HG03045 (cell line): ENCODE measurements at regions not wholly inside any gene's neighbourhood (a gene's known extent, or its start where the extent isn't known, plus 50 kb on each side); places are given as distances from the start of the nearest gene placed in this dataset.

ENCODE experiments used
- ATAC-seq: cut with Tn5 transposase; IDR thresholded peaks from one replicate; pipeline ENCODE4 v1.9.1; 2021; ENCODE audit warnings: mild to moderate bottlenecking, moderate library complexity; ENCODE audit not compliant: unreplicated experiment

DNA sequence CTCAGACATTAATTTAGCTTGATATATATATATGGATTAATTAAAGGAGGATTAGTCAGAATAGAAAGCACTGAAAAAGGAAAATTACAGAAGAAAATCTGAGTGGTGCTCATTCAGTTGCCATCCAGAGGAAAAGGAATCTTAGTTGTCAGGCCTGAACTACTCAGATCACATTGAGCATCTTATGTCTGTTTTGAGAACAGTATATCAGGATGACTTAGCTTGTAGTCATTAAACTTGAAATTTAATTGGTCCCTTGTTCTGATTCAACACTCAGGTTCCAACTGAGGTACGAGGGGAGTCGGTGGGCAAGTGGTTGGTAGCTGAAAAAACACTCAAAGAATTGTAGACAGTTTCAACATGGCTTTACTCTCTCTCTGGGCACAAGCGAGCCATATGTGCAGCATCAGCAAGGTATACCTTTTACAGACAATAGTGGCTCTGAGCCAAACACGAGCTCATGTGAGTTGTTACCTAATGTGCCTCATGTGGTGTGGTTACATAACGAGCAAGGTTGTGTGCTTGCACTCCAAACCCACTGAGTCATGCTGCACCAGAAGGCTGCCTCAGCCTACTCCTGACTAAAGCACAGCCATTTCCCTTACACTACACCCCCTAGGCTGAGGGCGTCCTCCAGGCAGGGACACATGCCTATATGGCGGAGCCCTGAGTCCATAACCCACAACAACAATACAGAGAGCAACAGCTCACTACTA is 73.0 kb upstream of the HMGN3 start:
- ATAC-seq, result no peak

DNA sequence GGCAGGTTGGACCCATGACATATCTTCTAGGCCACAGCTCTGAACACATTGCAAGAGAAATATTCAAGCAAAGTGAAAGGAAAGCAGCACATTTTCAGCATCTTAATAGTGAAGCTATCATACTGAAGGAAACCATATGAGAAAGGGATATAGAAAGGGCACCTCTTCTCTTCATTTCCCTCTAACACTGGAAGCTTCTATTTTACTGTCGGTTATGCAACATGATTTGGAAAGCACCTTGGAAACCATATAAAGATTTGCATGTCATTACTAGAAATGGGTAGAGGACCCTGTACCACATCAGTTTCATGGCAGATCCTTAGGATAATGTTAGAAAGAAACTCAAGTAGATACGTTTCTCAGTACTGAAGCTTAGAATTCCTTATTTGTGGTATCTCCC is 70.5 kb upstream of the HMGN3 start:
- no peak for ATAC-seq

DNA sequence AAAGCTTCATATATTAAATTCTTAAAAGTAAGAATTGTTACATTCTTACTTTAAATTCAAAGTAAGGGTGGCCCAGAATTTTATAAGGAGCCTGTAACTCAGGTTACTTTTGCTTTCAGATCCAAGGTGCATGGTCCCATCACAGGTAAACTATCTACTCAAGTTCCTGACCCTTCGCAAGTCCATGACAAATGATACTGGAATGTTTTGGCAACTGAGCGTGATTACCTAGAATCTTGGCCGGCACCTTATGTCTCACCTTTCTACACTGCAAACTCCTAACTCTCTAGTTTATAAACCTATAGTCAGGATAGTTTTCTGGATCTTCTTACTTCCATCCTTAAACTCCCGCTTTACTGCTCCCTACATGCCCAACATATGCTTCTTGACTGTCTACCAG is 67.9 kb upstream of the HMGN3 start:
- no peak for ATAC-seq

DNA sequence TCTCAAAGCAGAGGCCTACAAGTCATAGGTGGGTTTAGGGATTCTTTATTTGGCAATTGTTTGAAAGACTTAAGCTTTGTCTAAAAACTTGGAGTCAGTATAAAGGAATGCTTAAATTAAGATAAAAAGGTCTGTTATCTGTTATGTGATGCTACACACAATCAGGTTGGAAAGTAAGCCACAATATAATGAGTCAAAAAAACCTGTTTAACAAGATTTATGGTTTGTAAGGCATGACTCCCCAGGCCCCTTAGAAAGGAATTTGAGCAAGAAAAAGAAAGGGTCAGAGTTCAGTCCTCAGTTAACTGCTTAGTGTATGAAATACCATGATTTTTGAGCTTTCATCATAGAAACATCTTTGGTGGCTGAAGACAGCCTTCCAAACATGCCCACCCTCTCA is 66.8 kb upstream of the HMGN3 start:
- no peak for ATAC-seq

DNA sequence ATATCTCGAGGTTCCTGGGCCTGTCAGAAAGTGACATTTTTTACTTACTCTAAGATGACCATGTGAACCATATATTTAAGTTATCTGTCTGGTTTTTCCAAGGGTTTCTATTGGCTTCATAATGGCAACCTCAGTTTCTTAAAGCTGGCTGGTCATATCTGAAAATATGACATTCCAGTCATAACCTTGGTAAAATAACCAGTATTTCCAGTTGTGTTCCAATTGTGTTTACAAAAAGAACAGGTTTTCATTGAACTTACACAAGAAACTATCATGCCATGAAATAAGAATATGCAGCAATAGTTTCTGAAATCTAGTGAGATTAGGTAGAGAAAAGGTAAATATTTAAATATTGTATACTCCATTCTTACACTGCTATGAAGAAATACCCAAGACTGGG is 61.7 kb upstream of the HMGN3 start:
- ATAC-seq, result no peak
